Smooth muscle cell (in vitro differentiated cells): ENCODE measurements at regions not wholly inside any gene's neighbourhood (a gene's known extent, or its start where the extent isn't known, plus 50 kb on each side); places are given as distances from the start of the nearest gene placed in this dataset.

Source experiments
- DNase-seq: peaks from one replicate; lab custom pipeline; 2025; ENCODE audit not compliant: unreplicated experiment; lab: John Stamatoyannopoulos, UW
- H2AFZ ChIP-seq: fragments of 200-600 bp; sonication (generic); 2 replicates; pipeline ENCODE4 v1.6.0; 2016; ENCODE audit warnings: antibody characterized with exemption, low read depth, mild to moderate bottlenecking
- H3F3A ChIP-seq: fragments of 200-600 bp; sonication (generic); 2 replicates; pipeline ENCODE4 v1.6.0; 2017; ENCODE audit warnings: antibody characterized with exemption, low read depth
- H3K27ac ChIP-seq: fragments of 200-600 bp; sonication (generic); 2 replicates; pipeline ENCODE4 v1.5.1; 2016; ENCODE audit warnings: low read depth, mild to moderate bottlenecking
- H3K27me3 ChIP-seq: fragments of 200-600 bp; sonication (generic); 2 replicates; pipeline ENCODE4 v1.6.1; 2016; ENCODE audit warnings: low read depth, mild to moderate bottlenecking
- H3K36me3 ChIP-seq: fragments of 200-600 bp; sonication (generic); 2 replicates; pipeline ENCODE4 v1.5.1; 2016; ENCODE audit warnings: low read depth
- H3K4me1 ChIP-seq: fragments of 200-600 bp; sonication (generic); 2 replicates; pipeline ENCODE4 v1.5.1; 2016; ENCODE audit warnings: low read depth
- H3K4me2 ChIP-seq: fragments of 200-600 bp; sonication (generic); 2 replicates; pipeline ENCODE4 v1.6.0; 2016; ENCODE audit warnings: mild to moderate bottlenecking
- H3K4me3 ChIP-seq: fragments of 200-600 bp; sonication (generic); 2 replicates; pipeline ENCODE4 v1.5.1; 2016; ENCODE audit warnings: mild to moderate bottlenecking
- H3K79me2 ChIP-seq: fragments of 200-600 bp; sonication (generic); 2 replicates; pipeline ENCODE4 v1.6.0; 2016; ENCODE audit warnings: low read depth, mild to moderate bottlenecking
- H3K9ac ChIP-seq: fragments of 200-600 bp; sonication (generic); 2 replicates; pipeline ENCODE4 v1.6.0; 2016; ENCODE audit warnings: low read depth
- H3K9me3 ChIP-seq: fragments of 200-600 bp; sonication (generic); replicated peaks from 2 replicates; pipeline ENCODE4 v1.5.1; 2016; ENCODE audit warnings: low read depth
- H4K20me1 ChIP-seq: fragments of 200-600 bp; sonication (generic); 2 replicates; pipeline ENCODE4 v1.6.0; 2016; ENCODE audit warnings: low read depth
- WGBS: methylation state at CpG from one replicate; pipeline ENCODE4 v1.1.7; 2016; ENCODE audit warnings: low lambda C conversion rate; 5-methylcytosine and 5-hydroxymethylcytosine counted together
- TF ChIP-seq, protein P1 (sequence below): fragments of 200-600 bp; sonication (generic); IDR thresholded peaks from 2 replicates; pipeline ENCODE4 v1.5.1; 2017; ENCODE audit warnings: borderline replicate concordance, mild to moderate bottlenecking, antibody characterized with exemption; ENCODE audit not compliant: insufficient read depth, poor library complexity, severe bottlenecking

DNA sequence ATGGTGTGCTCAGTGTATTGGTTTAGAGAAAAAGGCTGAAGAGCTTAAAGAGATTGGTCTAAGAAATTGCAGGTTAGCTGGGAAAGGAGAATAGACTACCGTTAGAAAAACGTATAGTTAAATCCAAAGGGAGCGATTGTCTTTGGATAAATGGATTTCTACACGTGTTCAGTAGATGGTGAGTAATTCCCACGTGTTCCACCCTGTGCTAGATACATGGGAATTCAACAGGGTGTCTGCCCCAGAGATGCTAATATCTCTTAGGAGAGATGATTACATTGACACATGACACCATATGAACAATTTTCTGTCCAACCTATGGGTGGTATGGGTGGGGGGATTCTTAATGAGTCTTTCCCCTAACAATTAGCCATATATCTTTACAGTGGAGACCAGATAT is 99.8 kb downstream of the TDRD15 start:
- H3K4me3 ChIP-seq: no peak overlapping the region
- H3K79me2 ChIP-seq: no peaks in the 10 kb centered on the region
- TF ChIP-seq, protein P1, sequence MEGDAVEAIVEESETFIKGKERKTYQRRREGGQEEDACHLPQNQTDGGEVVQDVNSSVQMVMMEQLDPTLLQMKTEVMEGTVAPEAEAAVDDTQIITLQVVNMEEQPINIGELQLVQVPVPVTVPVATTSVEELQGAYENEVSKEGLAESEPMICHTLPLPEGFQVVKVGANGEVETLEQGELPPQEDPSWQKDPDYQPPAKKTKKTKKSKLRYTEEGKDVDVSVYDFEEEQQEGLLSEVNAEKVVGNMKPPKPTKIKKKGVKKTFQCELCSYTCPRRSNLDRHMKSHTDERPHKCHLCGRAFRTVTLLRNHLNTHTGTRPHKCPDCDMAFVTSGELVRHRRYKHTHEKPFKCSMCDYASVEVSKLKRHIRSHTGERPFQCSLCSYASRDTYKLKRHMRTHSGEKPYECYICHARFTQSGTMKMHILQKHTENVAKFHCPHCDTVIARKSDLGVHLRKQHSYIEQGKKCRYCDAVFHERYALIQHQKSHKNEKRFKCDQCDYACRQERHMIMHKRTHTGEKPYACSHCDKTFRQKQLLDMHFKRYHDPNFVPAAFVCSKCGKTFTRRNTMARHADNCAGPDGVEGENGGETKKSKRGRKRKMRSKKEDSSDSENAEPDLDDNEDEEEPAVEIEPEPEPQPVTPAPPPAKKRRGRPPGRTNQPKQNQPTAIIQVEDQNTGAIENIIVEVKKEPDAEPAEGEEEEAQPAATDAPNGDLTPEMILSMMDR: no peak
- no peak overlapping the region for H3K4me2 ChIP-seq
- no peaks in the 10 kb centered on the region for H3K36me3 ChIP-seq
- H3K4me1 ChIP-seq: peaks cover 3% of the 10 kb centered on the region
- H4K20me1 ChIP-seq: no peaks in the 10 kb centered on the region
- H3K9ac ChIP-seq: no peak overlapping the region
- WGBS: 72% methylated on average over 5 of the region's 5 CpGs
- no peak overlapping the region for H2AFZ ChIP-seq
- H3K27me3 ChIP-seq: no peaks in the 10 kb centered on the region
- no peaks in the 10 kb centered on the region for H3F3A ChIP-seq
- no peaks in the 10 kb centered on the region for H3K9me3 ChIP-seq
- no peak overlapping the region for H3K27ac ChIP-seq
- DNase-seq: no peak

DNA sequence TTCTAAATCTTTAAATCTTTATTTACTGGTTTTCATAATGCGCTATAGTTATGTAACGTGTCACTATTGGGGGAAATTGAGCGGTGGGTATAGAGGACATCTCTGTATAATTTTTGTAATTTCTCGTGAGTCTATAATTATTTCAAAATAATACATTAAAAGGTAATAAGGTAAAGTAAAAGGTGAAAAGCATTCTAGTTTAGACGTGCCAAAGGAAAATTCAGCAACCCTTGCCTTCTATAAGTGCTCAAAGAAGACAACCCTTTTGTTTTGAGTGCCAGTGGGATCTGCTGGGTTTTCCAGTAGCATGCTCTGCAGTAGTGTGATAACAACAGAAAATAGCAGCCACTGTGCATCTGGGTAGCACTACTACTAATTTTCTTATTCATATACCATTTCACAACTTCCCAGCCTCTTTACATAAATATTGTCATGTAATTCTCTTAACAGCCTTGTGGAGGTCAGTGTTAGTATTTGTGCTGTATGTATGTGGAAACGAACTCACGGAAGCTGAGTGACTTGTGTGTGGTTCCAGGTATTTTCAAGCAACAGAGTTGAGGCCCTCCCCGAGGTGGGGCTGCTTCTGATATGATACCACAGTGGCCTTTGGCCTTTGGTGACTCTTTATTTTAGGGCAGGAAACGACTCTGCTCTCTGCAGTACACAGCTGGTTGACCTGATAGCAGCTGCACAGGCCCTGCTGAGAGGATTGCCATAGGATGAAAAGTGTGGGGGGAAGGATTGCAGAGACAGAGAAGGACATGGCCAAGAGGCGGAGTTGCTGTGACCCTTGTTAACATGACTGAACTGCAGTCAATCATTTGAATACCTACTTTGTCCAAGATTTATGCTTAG is 104.5 kb downstream of the TDRD15 start:
- Histone ChIP-seq H3K4me2 (no peak overlapping the region), H4K20me1 (no peaks in the 10 kb centered on the region), H3K4me1 (peaks cover 3% of the 10 kb centered on the region), H3K36me3 (no peaks in the 10 kb centered on the region), H3K9ac (no peak overlapping the region), H3K4me3 (no peak overlapping the region), H3K79me2 (no peaks in the 10 kb centered on the region), H3K27me3 (no peaks in the 10 kb centered on the region), H3F3A (no peaks in the 10 kb centered on the region), H3K9me3 (no peaks in the 10 kb centered on the region), H3K27ac (no peak overlapping the region), H2AFZ (peak overlapping the region; percentile 5)
- TF ChIP-seq, protein P1: no peak
- 69% methylated on average over 10 of the region's 10 CpGs for whole genome bisulfite sequencing
- DNase-seq: no peak

DNA sequence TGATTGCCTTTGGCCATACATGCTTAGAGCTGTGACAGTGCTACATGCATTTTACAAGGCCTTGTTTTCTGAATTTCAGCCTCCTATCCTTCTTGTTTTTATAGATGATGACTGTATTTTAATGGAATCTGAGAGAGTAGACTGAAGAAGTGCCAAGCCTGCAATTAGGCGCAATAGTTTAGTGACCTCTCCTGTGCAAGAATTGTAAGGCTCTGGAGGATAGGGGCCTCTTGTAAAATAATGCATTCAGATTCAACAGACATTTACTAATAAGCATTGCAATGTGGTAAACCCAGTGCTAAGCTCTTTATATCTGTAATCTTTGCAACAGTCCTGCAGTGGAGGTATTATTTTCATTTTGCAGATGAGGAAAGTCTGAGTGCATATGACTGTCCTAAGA is 105.5 kb downstream of the TDRD15 start:
- Histone ChIP-seq H3F3A (no peaks in the 10 kb centered on the region), H3K4me2 (no peak overlapping the region), H3K79me2 (no peaks in the 10 kb centered on the region), H4K20me1 (no peaks in the 10 kb centered on the region), H3K4me1 (peaks cover 3% of the 10 kb centered on the region), H3K9ac (no peak overlapping the region), H3K27ac (no peak overlapping the region), H3K27me3 (no peaks in the 10 kb centered on the region), H2AFZ (no peak overlapping the region), H3K36me3 (no peaks in the 10 kb centered on the region), H3K4me3 (no peak overlapping the region), H3K9me3 (no peaks in the 10 kb centered on the region)
- no peak for DNase-seq
- TF ChIP-seq, protein P1: no peak
- WGBS: 58% methylated on average over 1 of the region's 1 CpG

DNA sequence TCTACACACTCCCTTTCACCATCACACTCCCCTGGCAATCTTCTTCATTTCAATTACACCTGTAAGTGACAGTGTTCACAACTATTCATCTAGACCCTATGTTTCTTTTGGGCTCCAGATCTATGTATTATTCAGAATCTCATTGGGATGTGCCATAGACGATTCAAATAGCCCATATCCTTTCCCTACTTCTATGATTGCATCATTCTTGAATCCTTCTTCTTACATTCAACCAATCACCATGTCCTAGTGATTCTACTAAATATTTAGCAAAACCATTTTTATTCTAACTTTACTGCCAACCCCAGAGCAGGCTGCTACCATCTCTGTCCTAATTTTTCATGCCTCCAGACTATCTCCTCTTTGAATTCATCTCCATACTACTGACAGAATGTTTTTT is 106.4 kb downstream of the TDRD15 start:
- Histone ChIP-seq H3K27ac (no peak overlapping the region), H3K79me2 (no peaks in the 10 kb centered on the region), H4K20me1 (no peaks in the 10 kb centered on the region), H3F3A (no peaks in the 10 kb centered on the region), H3K9ac (no peak overlapping the region), H3K27me3 (no peaks in the 10 kb centered on the region), H3K36me3 (no peaks in the 10 kb centered on the region), H3K9me3 (no peaks in the 10 kb centered on the region), H3K4me2 (no peak overlapping the region), H2AFZ (no peak overlapping the region), H3K4me3 (no peak overlapping the region), H3K4me1 (peaks cover 3% of the 10 kb centered on the region)
- WGBS: 78% methylated on average over 1 of the region's 1 CpG
- TF ChIP-seq, protein P1: no peak
- DNase-seq: no peak
